Calu3 (cell line): ENCODE measurements at regions not wholly inside any gene's neighbourhood (a gene's known extent, or its start where the extent isn't known, plus 50 kb on each side); places are given as distances from the start of the nearest gene placed in this dataset.

ENCODE experiments used
- BruUV-seq: library from RNA; stranded (reverse); fragments of 400-500 nt; replicated peaks from 2 replicates; lab custom pipeline; 2021; lab: Mats Ljungman, UMichigan
- CTCF ChIA-PET: fragments of 300-600 bp; sonication (Branson Sonifier 250); formaldehyde crosslinking; loops from one replicate; lab custom pipeline; 2022; ENCODE audit warnings: antibody characterized with exemption; lab: Charles Lee
- DNase-seq: peaks from one replicate; pipeline ENCODE4 v3.0.0; 2022
- H3K27ac Mint-ChIP-seq: one replicate; pipeline ENCODE4 v1.8.0; 2022; ENCODE audit warnings: mixed read lengths; ENCODE audit not compliant: unreplicated experiment
- H3K27me3 Mint-ChIP-seq: one replicate; pipeline ENCODE4 v1.8.0; 2022; ENCODE audit warnings: mixed read lengths; ENCODE audit not compliant: unreplicated experiment
- H3K36me3 Mint-ChIP-seq: one replicate; pipeline ENCODE4 v1.8.0; 2022; ENCODE audit warnings: mild to moderate bottlenecking, moderate library complexity, mixed read lengths; ENCODE audit not compliant: insufficient read depth, unreplicated experiment
- H3K4me1 Mint-ChIP-seq: one replicate; pipeline ENCODE4 v1.8.0; 2022; ENCODE audit warnings: mild to moderate bottlenecking, low read depth, mixed read lengths; ENCODE audit not compliant: unreplicated experiment
- H3K4me3 Mint-ChIP-seq: one replicate; pipeline ENCODE4 v1.8.0; 2022; ENCODE audit warnings: mild to moderate bottlenecking, low read depth, moderate library complexity, mixed read lengths; ENCODE audit not compliant: unreplicated experiment
- H3K9me3 Mint-ChIP-seq: one replicate; pipeline ENCODE4 v1.8.0; 2022; ENCODE audit warnings: low read depth, mixed read lengths; ENCODE audit not compliant: unreplicated experiment
- CTCF ChIP-seq: fragments of 200-600 bp; IDR thresholded peaks from one replicate; pipeline ENCODE4 v1.8.0; 2022; ENCODE audit warnings: antibody characterized with exemption; ENCODE audit not compliant: unreplicated experiment
- intact Hi-C: fragments of 100-400 bp; cut with micrococcal nuclease; formaldehyde crosslinking; loops from one replicate; pipeline ENCODE4 v1.10.0; 2022; ENCODE audit not compliant: unreplicated experiment

- no peaks in the 10 kb centered on the region for H3K27me3 Mint-ChIP-seq
- intact Hi-C loops, result loop anchor here (2.0 kb wide), 1 partner anchor 13 kb away; no protein-coding TSS in a partner anchor
- no peak for TF ChIP-seq CTCF
- no peaks in the 10 kb centered on the region for H3K36me3 Mint-ChIP-seq
- no peak for DNase-seq
- H3K27ac Mint-ChIP-seq, result no peak overlapping the region
- BruUV-seq, result no TSS peak
- CTCF ChIA-PET, result interaction anchor here (1.2 kb wide), 1 partner anchor 17 kb away, joined by 3 read pairs; no protein-coding TSS in a partner anchor
- no peak overlapping the region for H3K4me3 Mint-ChIP-seq
- H3K9me3 Mint-ChIP-seq, result no peaks in the 10 kb centered on the region
- peaks cover 11% of the 10 kb centered on the region for H3K4me1 Mint-ChIP-seq
Measured at GRCh38 chr1:244339776-244340175, 111.9 kb downstream of the ADSS2 start.

- Mint-ChIP-seq H3K36me3 (no peaks in the 10 kb centered on the region), H3K4me3 (no peak overlapping the region), H3K27ac (no peak overlapping the region), H3K27me3 (no peaks in the 10 kb centered on the region), H3K4me1 (peaks cover 11% of the 10 kb centered on the region), H3K9me3 (no peaks in the 10 kb centered on the region)
- no TSS peak for BruUV-seq
- no peak for TF ChIP-seq CTCF
- CTCF ChIA-PET, result interaction anchor here (1.2 kb wide), 1 partner anchor 18 kb away, joined by 3 read pairs; no protein-coding TSS in a partner anchor
- intact Hi-C loops, result loop anchor here (2.0 kb wide), 1 partner anchor 14 kb away; no protein-coding TSS in a partner anchor
- DNase-seq, result no peak
Measured at GRCh38 chr1:244340396-244340795, 111.3 kb downstream of the ADSS2 start.

- peak overlapping the region; percentile 90 for H3K27ac Mint-ChIP-seq
- no peak for TF ChIP-seq CTCF
- DNase-seq, result peak; percentile 80
- BruUV-seq, result no TSS peak
- CTCF ChIA-PET, result interaction anchor here (0.7 kb wide), 1 partner anchor 709 kb away, joined by 5 read pairs; no protein-coding TSS in a partner anchor
- H3K27me3 Mint-ChIP-seq, result no peaks in the 10 kb centered on the region
- H3K4me3 Mint-ChIP-seq, result peak overlapping the region; percentile 48
- H3K9me3 Mint-ChIP-seq, result no peaks in the 10 kb centered on the region
- intact Hi-C loops, result loop anchor here (2.0 kb wide), 1 partner anchor 15 kb away; no protein-coding TSS in a partner anchor
- H3K4me1 Mint-ChIP-seq, result peaks cover 25% of the 10 kb centered on the region
- peaks cover 6% of the 10 kb centered on the region for H3K36me3 Mint-ChIP-seq
Measured at GRCh38 chr1:244341455-244342450, 110.0 kb downstream of the ADSS2 start.

- no peak overlapping the region for H3K27ac Mint-ChIP-seq
- intact Hi-C loops, result no loop called here
- no peak for DNase-seq
- H3K9me3 Mint-ChIP-seq, result no peaks in the 10 kb centered on the region
- H3K36me3 Mint-ChIP-seq, result peaks cover 11% of the 10 kb centered on the region
- CTCF ChIA-PET, result no interaction called here
- H3K4me3 Mint-ChIP-seq, result no peak overlapping the region
- no TSS peak for BruUV-seq
- peaks cover 47% of the 10 kb centered on the region for H3K4me1 Mint-ChIP-seq
- TF ChIP-seq CTCF, result no peak
- H3K27me3 Mint-ChIP-seq, result no peaks in the 10 kb centered on the region
Measured at GRCh38 chr1:244344001-244344400, 107.7 kb downstream of the ADSS2 start.
